ENCODE measurements at regions not wholly inside any gene's neighbourhood (a gene's known extent, or its start where the extent isn't known, plus 50 kb on each side); places are given as distances from the start of the nearest gene placed in this dataset.

GRCh38 chr10:57979491-57979890, 288.2 kb downstream of the IPMK start:
- TF ChIP-seq CTCF (IDR thresholded peaks at IDR 0.05) (no peak), POLR2AphosphoS5 (IDR thresholded peaks at IDR 0.05) (no peak), EP300 (IDR thresholded peaks at IDR 0.05) (no peak)

Data from sigmoid colon (tissue), 4 donors.